Erythroblast (primary cell): ENCODE measurements at regions not wholly inside any gene's neighbourhood (a gene's known extent, or its start where the extent isn't known, plus 50 kb on each side); places are given as distances from the start of the nearest gene placed in this dataset.

Experiments
- GATA1 ChIP-seq: IDR thresholded peaks from 2 replicates; pipeline ENCODE4 v1.6.1; 2011; ENCODE audit warnings: low read depth, mild to moderate bottlenecking, control low read depth, low read length, moderate library complexity
- POLR2A ChIP-seq: IDR thresholded peaks from 2 replicates; pipeline ENCODE4 v1.6.1; 2011; ENCODE audit warnings: mild to moderate bottlenecking, low read length

GRCh38 chr19:28074773-28075172 is 1138.2 kb downstream of the UQCRFS1 start:
- TF ChIP-seq POLR2A (no peak), GATA1 (no peak)
